LNCaP clone FGC (cell line): ENCODE measurements at regions not wholly inside any gene's neighbourhood (a gene's known extent, or its start where the extent isn't known, plus 50 kb on each side); places are given as distances from the start of the nearest gene placed in this dataset.
"Not testable (repeated sequence)": the region's sequence is repeated elsewhere in the genome, so short reads cannot be mapped to it uniquely, and the experiment has no call there.

Experiments used
- DNase-seq: peaks from one replicate; pipeline ENCODE4 v3.0.0-alpha.2; 2011; ENCODE audit warnings: low read depth
- H3K4me3 ChIP-seq: 2 replicates; pipeline ENCODE4 v1.5.1; 2011; ENCODE audit warnings: mild to moderate bottlenecking, low read depth, low read length, control low read depth
- TF ChIP-seq, protein P1 (sequence below): IDR thresholded peaks from 2 replicates; pipeline ENCODE4 v1.5.1; 2012; ENCODE audit warnings: mild to moderate bottlenecking; ENCODE audit not compliant: control insufficient read depth, insufficient read depth; ENCODE audit errors: extremely low read depth

DNA sequence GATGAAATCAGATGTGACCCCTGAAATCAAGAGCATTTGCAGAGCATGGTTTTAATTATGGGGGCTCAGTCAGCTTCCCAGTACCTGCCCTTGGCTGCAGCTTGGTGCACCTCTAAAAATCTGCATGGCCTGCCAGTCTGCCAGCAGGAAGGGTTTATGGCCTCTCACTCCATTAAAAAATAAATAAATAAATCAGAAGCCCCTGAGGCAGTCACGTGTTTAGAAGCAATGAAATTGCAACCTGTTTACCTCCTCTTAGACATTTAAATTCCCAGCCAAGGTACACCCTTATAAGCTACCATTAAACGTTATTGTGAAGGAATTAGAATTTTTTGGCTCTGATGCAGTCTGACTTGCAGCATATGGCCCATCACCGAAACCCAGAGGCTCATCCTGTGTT lies 114.0 kb upstream of the LDB2 start:
- no peak for DNase-seq
- H3K4me3 ChIP-seq = no peak overlapping the region
- TF ChIP-seq, protein P1, sequence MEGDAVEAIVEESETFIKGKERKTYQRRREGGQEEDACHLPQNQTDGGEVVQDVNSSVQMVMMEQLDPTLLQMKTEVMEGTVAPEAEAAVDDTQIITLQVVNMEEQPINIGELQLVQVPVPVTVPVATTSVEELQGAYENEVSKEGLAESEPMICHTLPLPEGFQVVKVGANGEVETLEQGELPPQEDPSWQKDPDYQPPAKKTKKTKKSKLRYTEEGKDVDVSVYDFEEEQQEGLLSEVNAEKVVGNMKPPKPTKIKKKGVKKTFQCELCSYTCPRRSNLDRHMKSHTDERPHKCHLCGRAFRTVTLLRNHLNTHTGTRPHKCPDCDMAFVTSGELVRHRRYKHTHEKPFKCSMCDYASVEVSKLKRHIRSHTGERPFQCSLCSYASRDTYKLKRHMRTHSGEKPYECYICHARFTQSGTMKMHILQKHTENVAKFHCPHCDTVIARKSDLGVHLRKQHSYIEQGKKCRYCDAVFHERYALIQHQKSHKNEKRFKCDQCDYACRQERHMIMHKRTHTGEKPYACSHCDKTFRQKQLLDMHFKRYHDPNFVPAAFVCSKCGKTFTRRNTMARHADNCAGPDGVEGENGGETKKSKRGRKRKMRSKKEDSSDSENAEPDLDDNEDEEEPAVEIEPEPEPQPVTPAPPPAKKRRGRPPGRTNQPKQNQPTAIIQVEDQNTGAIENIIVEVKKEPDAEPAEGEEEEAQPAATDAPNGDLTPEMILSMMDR = no peak

DNA sequence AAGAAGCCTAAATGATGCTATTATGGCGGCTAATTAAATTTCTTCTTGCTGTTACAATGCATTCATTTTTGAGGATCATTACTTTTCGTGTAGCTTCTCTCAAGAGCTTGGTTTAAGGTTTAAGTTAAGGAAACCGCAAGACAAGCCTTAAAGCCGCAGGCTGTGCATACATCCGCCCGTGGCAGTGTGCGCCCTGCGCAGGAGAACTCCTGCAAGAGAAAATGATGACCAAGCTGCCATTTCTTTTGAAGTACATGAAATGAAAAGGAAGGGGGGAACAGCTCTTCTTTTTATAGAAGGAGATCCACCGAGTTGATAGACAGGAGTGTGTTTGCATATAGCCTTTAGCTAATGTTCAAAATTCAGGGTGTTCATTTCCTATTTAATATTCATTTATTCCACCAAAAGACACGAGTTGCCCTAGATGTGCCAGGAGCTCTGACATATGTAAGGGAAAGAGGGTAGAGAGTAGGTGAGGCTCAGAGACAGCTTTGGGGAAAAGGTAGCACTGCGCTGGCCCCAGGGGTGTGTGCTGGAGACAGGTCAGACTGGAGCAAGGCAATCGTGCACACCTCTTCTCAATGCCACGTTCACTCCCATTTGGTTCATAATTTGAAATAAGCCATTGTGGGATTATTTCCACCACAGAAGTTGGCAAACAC lies 112.1 kb upstream of the LDB2 start:
- no peak for DNase-seq
- H3K4me3 ChIP-seq = no peak overlapping the region
- TF ChIP-seq, protein P1 = no peak

DNA sequence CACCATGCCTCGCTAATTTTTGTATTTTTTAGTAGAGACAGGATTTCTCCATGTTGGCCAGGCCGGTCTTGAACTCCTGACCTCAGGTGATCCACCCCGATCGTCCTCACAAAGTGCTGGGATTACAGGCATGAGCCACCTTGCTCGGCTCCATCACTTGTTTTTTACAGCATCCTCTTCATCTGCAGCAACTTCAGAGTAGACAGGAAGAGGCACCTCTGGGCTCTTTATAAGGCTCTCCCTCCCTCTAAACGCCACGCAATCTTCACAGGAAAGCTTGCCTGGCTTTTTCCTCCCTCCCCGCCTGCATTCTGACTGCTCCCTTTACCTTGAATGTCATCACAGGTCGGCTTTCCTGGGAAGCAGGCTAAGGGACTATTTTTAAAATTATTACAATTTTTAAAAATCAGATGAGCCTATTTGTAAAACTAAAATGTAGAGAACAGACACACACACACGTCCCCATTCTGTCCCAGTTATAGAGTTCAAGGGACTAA lies 111.5 kb upstream of the LDB2 start:
- no peak for DNase-seq
- TF ChIP-seq, protein P1 = no peak
- H3K4me3 ChIP-seq = no peak overlapping the region

DNA sequence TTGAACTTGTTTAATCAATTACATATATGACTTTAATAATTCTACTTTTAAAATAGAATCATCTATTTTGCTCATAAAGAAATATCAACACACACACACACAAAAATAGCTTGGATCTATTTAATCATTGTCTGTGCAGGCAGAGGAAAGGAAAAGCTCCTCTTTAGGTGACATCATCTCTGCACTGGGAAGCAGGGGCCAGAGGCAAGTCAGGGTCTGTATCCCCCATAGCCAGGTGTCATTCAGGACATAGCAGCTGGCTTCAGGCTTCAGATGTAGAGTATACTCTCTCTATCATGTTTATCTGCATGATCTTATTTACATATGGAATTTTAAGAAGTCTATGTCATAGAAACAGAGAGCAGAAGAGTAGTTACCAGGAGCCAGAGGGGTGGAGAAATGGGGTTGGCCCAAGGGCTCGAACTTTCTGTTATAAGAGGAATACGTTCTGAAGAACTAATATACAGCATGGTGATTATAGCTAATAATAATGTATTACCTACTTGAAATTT lies 110.4 kb upstream of the LDB2 start:
- H3K4me3 ChIP-seq = no peak overlapping the region
- TF ChIP-seq, protein P1 = no peak
- DNase-seq = no peak

DNA sequence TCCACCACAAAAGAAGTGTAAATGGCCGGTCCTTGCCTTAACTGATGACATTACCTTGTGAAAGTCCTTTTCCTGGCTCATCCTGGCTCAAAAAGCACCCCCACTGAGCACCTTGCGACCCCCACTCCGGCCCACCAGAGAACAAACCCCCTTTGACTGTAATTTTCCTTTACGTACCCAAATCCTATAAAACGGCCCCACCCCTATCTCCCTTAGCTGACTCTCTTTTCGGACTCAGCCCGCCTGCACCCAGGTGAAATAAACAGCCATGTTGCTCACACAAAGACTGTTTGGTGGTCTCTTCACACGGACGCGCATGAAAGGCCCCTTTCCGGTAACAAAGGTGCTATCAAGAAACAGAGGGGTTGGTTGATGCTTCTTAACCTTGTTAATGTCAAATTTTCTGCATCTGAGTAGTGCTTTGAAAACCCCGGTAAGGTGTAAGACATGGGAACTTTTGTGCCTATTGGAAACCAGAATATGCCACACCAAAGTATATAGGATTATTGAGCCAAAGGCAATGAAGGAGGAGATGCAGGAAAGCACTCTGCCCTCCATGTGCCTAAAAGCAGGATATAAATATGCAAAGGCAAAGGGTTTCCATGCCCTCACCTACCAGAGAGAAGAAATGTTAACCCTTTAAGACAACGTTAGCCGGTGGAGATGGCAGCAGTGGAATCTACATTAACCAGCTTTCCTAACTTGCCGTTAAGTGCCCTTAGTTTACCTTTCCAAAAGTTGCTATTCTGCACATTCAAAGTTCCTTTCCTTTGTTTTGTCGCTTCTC lies 105.4 kb upstream of the LDB2 start:
- DNase-seq, H3K4me3 ChIP-seq: not testable (repeated sequence)

DNA sequence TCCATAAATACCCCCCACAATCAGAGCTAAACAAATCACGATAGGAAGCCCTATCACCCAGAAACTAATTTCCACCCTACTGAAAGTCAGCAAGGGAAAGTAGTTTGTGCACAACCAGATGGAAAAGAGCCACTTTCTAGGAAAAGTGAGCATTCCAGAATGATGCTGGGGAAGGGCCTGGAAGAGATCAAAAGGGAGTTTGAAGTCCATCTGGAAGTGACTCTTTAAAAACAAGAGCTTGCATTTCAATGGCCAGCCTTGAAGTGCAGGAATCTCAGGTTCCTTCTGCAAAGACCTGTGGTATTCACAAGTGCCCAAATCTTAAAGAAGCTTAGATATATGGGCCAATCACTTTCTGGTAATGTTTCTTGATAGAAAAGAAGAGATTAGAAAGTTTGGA lies 97.0 kb upstream of the LDB2 start:
- TF ChIP-seq, protein P1 = no peak
- H3K4me3 ChIP-seq = no peak overlapping the region
- DNase-seq = no peak

DNA sequence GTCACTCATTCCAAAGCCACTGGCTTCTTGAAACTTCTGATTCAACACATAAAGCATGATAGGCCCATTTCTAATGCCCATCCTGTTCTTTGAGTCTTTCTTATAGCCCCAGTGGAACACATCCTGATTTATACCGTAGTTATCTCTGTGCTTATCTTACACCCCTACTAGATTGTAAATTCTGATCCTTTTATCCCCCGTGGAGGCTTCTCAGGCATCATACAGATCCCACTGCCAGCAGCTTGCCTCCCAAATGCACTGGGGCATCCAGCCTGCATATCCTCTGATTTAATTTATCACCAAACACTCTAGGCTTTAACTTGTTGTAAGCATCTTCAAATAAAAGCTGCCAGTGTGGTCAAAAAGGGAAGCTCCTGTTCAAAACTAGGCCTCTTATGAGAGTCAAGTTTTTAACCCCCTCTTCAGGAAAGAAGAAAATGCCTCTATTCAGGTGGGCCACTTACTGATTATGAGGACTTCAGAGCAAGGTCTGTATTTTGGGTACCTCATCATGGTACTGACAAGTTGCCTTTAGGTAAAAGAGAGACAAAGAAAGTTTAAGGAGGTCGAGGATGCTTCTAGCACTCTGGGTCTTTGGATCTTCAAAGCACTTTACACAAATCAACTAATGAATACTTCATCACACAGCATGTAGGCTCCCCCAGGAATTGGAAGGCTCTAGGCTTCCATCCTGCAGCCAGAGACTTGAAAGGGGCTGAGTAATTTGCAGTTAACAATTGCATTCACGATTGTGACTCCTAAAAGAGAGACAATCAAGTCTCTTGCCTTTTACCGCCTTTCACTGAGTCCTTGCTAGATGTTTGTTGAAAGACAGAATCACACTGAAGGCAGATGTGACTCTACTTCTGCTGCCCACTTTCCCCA lies 95.8 kb upstream of the LDB2 start:
- TF ChIP-seq, protein P1 = no peak
- DNase-seq = no peak
- H3K4me3 ChIP-seq = no peak overlapping the region
